HEK293 (cell line): ENCODE measurements at regions not wholly inside any gene's neighbourhood (a gene's known extent, or its start where the extent isn't known, plus 50 kb on each side); places are given as distances from the start of the nearest gene placed in this dataset.

ENCODE experiments used
- CTCF ChIP-seq: fragments of 450-650 bp; formaldehyde crosslinking; IDR thresholded peaks from 2 replicates; pipeline ENCODE4 v1.5.1; 2016; ENCODE audit warnings: missing biosample characterization, missing genetic modification characterization
- MZF1 ChIP-seq: fragments of 450-650 bp; formaldehyde crosslinking; IDR thresholded peaks from 2 replicates; pipeline ENCODE4 v1.5.1; 2017; ENCODE audit warnings: missing biosample characterization, missing genetic modification characterization, borderline replicate concordance
- ZEB2 ChIP-seq: fragments of 450-650 bp; formaldehyde crosslinking; IDR thresholded peaks from 2 replicates; pipeline ENCODE4 v1.5.1; 2016; ENCODE audit warnings: missing biosample characterization, missing genetic modification characterization
- ZNF677 ChIP-seq: fragments of 450-650 bp; IDR thresholded peaks from 2 replicates; pipeline ENCODE4 v1.5.0; 2018; ENCODE audit warnings: missing biosample characterization, mild to moderate bottlenecking, missing genetic modification characterization, moderate library complexity
- TF ChIP-seq, protein P1 (sequence below): sonication (generic); formaldehyde crosslinking; IDR thresholded peaks from 2 replicates; pipeline ENCODE4 v1.8.1; 2022; ENCODE audit warnings: mild to moderate bottlenecking, moderate library complexity, missing genetic modification reagents

- TF ChIP-seq CTCF (tag by site-specific recombination) (no peak), ZNF677 (tag by site-specific recombination) (no peak), ZEB2 (tag by site-specific recombination) (no peak), MZF1 (tag by site-specific recombination) (no peak)
- TF ChIP-seq, protein P1, sequence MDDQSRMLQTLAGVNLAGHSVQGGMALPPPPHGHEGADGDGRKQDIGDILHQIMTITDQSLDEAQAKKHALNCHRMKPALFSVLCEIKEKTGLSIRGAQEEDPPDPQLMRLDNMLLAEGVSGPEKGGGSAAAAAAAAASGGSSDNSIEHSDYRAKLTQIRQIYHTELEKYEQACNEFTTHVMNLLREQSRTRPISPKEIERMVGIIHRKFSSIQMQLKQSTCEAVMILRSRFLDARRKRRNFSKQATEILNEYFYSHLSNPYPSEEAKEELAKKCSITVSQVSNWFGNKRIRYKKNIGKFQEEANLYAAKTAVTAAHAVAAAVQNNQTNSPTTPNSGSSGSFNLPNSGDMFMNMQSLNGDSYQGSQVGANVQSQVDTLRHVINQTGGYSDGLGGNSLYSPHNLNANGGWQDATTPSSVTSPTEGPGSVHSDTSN (CRISPR knock-in tag), result no peak
Observed at GRCh38 chrX:97828471-97828870, 944.8 kb downstream of the RPA4 start.
